ENCODE measurements at regions not wholly inside any gene's neighbourhood (a gene's known extent, or its start where the extent isn't known, plus 50 kb on each side); places are given as distances from the start of the nearest gene placed in this dataset.

DNA sequence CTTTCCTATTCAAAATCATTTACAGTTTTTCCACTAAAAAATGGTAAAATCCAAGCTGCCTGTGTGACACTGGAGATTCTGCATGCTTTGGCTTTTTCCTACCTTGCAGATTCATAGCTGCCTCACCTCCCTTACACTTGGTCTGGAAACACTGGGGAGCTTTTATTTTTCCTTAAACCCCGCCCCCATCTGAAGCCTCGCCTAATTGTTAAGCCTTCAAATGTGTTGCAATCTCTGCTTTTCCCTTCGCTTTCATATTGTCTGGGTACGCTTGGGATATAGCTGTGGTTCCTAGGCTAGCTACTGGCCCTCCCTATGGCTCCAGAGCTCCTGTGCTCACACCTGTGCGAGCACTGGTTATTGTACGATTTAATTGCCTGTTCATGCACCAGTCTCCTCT is 942.4 kb upstream of the GYPC start:
- TF ChIP-seq, protein P1, sequence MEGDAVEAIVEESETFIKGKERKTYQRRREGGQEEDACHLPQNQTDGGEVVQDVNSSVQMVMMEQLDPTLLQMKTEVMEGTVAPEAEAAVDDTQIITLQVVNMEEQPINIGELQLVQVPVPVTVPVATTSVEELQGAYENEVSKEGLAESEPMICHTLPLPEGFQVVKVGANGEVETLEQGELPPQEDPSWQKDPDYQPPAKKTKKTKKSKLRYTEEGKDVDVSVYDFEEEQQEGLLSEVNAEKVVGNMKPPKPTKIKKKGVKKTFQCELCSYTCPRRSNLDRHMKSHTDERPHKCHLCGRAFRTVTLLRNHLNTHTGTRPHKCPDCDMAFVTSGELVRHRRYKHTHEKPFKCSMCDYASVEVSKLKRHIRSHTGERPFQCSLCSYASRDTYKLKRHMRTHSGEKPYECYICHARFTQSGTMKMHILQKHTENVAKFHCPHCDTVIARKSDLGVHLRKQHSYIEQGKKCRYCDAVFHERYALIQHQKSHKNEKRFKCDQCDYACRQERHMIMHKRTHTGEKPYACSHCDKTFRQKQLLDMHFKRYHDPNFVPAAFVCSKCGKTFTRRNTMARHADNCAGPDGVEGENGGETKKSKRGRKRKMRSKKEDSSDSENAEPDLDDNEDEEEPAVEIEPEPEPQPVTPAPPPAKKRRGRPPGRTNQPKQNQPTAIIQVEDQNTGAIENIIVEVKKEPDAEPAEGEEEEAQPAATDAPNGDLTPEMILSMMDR (IDR thresholded peaks at IDR 0.05): no peak
- no peak for TF ChIP-seq POLR2A (IDR thresholded peaks at IDR 0.05)
